GM10248 (cell line): ENCODE measurements at regions not wholly inside any gene's neighbourhood (a gene's known extent, or its start where the extent isn't known, plus 50 kb on each side); places are given as distances from the start of the nearest gene placed in this dataset.

ENCODE experiments used
- CTCF ChIA-PET: fragments of 300-600 bp; sonication (Branson Sonifier 250); formaldehyde crosslinking; extraction: SDS; loops from one replicate; lab custom pipeline; 2021; ENCODE audit warnings: antibody characterized with exemption; lab: Yijun Ruan, JAX
- POLR2A ChIA-PET: fragments of 350-650 bp; sonication (Branson Sonifier 250); formaldehyde crosslinking; extraction: SDS; loops from one replicate; lab custom pipeline; 2020; ENCODE audit warnings: antibody characterized with exemption; lab: Yijun Ruan, JAX
- DNase-seq: peaks from one replicate; pipeline ENCODE4 v3.0.0; 2012; ENCODE audit errors: extremely low spot score
- TF ChIP-seq, protein P1 (sequence below): IDR thresholded peaks from 2 replicates; pipeline ENCODE4 v1.5.1; 2012; ENCODE audit warnings: mild to moderate bottlenecking, low read depth; ENCODE audit errors: extremely low read depth, missing control alignments, control extremely low read depth

DNA sequence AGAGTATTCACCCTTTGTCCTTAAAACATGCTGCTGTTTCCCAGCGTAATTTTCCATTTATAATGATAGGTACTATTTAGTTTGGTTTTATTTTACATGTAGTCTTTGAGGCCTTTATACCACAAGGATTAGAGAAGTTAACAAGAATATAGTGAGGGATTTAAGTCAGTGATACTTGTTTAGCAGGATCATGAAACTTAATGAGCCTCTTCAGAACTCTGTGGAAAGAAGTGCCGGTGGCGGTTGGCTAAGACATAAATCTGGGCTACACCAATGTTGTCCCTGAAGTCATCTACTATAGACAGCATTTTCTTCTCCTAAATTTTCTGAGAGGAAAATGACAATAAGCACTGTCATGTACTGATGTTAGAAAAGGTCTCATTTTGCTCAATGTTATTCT is 1226.0 kb upstream of the SEL1L start:
- TF ChIP-seq, protein P1, sequence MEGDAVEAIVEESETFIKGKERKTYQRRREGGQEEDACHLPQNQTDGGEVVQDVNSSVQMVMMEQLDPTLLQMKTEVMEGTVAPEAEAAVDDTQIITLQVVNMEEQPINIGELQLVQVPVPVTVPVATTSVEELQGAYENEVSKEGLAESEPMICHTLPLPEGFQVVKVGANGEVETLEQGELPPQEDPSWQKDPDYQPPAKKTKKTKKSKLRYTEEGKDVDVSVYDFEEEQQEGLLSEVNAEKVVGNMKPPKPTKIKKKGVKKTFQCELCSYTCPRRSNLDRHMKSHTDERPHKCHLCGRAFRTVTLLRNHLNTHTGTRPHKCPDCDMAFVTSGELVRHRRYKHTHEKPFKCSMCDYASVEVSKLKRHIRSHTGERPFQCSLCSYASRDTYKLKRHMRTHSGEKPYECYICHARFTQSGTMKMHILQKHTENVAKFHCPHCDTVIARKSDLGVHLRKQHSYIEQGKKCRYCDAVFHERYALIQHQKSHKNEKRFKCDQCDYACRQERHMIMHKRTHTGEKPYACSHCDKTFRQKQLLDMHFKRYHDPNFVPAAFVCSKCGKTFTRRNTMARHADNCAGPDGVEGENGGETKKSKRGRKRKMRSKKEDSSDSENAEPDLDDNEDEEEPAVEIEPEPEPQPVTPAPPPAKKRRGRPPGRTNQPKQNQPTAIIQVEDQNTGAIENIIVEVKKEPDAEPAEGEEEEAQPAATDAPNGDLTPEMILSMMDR = no peak
- no peak for DNase-seq
- POLR2A ChIA-PET = no interaction called here
- CTCF ChIA-PET = no interaction called here

DNA sequence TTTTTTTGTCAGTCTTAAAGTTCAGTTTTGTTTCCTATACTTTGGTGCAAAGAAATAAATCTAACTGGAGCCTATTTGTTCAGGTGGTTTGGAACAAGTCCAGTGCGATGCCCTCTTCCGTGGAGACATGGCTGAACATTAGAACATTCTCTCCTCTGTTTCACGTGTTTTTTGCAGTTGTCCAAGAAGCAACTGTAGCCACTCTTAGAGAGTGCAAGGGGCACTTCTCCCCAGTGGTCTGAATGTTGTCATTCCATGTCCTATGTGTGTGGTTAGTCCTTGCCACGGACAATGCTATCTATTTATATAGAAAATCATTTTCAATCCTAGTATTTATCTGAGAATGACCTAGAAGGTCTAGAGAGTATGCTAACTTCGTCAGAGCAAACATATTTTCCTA is 1232.5 kb upstream of the SEL1L start:
- DNase-seq = no peak
- POLR2A ChIA-PET = no interaction called here
- TF ChIP-seq, protein P1 = no peak

DNA sequence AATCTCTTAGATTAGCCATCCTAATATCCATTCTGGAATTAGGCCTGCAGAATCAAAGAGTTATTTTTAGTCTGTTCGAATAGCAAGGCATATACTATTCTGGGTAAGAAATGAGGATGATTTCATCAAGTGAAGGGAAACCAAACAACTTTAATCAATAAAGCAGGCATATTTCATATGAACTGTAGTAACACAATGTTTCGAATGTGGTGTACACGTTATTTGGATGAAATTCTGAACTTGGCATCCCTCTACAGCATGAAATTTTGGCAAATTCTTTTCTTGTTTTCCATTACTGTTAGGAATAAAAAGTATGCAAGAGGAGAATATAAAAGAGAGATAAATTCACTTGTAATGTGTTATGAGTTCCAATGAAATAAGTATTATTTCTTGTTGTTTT is 1233.3 kb upstream of the SEL1L start:
- CTCF ChIA-PET = no interaction called here
- TF ChIP-seq, protein P1 = no peak
- POLR2A ChIA-PET = no interaction called here
- DNase-seq = no peak

More for the DNA sequence above, 1232.5 kb upstream of the SEL1L start:
- CTCF ChIA-PET = no interaction called here

DNA sequence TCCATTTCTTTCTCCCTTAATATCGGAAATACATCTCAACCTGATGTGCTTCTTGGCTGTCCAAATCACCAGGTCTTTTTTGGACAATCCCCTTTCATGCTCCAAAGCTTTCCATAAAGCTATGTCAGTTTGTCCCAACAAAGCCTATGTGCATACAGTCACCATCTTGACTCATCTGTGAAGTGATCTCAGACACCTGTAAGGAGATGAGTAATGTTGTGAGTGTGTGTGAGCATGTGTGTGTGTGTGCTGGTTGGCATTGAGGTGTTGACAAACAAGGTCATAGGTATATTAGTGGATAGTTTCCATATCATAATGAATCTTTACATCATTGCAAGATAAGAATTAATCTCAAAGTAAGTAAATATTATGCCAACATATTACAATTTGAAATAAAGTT is 1243.3 kb upstream of the SEL1L start:
- no peak for DNase-seq
- ChIA-PET CTCF (no interaction called here), POLR2A (no interaction called here)
- TF ChIP-seq, protein P1 = no peak

DNA sequence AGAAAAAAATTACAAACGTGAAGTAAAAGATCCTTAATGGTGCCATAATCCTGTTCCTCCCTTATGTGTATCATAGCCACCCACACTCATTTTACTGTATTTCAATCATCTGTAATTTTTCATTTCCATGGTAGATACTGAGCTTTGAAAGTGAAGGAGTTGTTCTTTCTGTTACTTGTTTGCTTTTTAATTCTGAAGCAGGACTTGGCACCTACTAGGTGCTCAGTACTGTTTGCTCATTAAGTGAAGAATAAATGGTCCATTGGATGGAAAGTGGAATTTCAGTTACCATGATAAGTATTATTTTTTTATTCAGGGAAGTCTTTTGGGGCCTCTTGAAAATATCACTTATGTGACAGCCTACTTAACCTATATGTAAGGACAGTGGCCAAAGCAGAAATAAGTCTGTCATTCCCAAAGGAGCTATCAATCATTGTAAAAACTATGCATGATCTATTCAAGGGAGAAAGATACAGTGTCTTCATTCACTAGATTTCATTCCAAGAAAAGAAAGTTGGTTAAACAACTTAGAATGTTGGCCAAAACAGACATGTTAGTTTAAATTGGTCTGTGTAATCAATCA is 1244.4 kb upstream of the SEL1L start:
- ChIA-PET POLR2A (no interaction called here), CTCF (no interaction called here)

DNA sequence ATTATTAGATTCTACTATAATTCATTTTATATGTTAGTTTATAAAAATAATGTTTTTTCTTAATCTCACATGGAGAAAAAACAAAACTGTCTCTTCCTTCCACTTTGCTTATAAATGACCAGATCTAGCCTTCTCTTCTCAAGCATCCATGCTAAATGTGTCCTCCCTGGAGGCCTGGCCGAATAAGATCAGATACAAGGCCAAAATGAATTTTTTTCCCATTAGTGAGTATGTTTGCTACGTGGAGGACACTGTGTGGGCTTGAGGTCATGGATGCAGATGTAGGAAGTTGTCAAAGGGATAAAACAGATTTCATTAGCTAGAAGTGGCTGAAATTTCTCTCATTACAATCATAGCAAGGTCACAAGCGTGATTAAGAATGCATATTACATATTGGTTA is 1244.9 kb upstream of the SEL1L start:
- CTCF ChIA-PET = no interaction called here
- no peak for DNase-seq
- TF ChIP-seq, protein P1 = no peak
- POLR2A ChIA-PET = no interaction called here

More for the DNA sequence above, 1244.4 kb upstream of the SEL1L start:
- DNase-seq = no peak
- TF ChIP-seq, protein P1 = no peak
